GM12878 (cell line): ENCODE measurements at regions not wholly inside any gene's neighbourhood (a gene's known extent, or its start where the extent isn't known, plus 50 kb on each side); places are given as distances from the start of the nearest gene placed in this dataset.

Experiments used
- ATAC-seq: fragments of 200-7000 bp; cut with Tn5 transposase; 3 replicates; pipeline ENCODE4 v1.9.1; 2020; ENCODE audit warnings: mild to moderate bottlenecking, moderate library complexity
- BruUV-seq: library from RNA; stranded (reverse); fragments of 400-500 nt; replicated peaks from 2 replicates; lab custom pipeline; 2021; lab: Mats Ljungman, UMichigan
- CTCF ChIA-PET: fragments of 300-600 bp; sonication (Branson Sonifier 250); formaldehyde crosslinking; extraction: SDS; loops from one replicate; lab custom pipeline; 2021; ENCODE audit warnings: inconsistent platforms; lab: Yijun Ruan, JAX
- POLR2A ChIA-PET: fragments of 350-600 bp; formaldehyde crosslinking; extraction: SDS; loops from one replicate; lab custom pipeline; 2021; ENCODE audit warnings: inconsistent platforms; lab: Charles Lee
- RAD21 ChIA-PET: fragments of 300-600 bp; sonication (Branson Sonifier 250); formaldehyde crosslinking; loops from one replicate; lab custom pipeline; 2023; ENCODE audit warnings: antibody characterized with exemption; ENCODE audit not compliant: unreplicated experiment; lab: Charles Lee
- SMC1A ChIA-PET: fragments of 300-600 bp; sonication (Branson Sonifier 250); formaldehyde crosslinking; loops from one replicate; lab custom pipeline; 2023; ENCODE audit not compliant: unreplicated experiment, uncharacterized antibody; lab: Charles Lee
- DNase-seq: peaks from one replicate; pipeline ENCODE4 v3.0.0-alpha.2; 2011; ENCODE audit warnings: low read depth, low spot score
- FAIRE-seq: peaks from 3 replicates; lab custom pipeline; 2011; peaks lifted over from hg19 to GRCh38; lab: Jason Lieb, UNC
- H2AFZ ChIP-seq: 2 replicates; pipeline ENCODE4 v1.6.0; 2011; ENCODE audit warnings: low read depth, low read length, control low read depth; ENCODE audit not compliant: control insufficient read depth
- H3K27ac ChIP-seq: 2 replicates; pipeline ENCODE4 v1.5.1; 2011; ENCODE audit warnings: control low read depth; ENCODE audit not compliant: control insufficient read depth, insufficient read depth
- H3K27me3 ChIP-seq, 2 experiments: replicated peaks in 1 of 2; 2 replicates each; pipeline versions ENCODE4 v1.6.0 to v1.6.1; 2011; ENCODE audit warnings: low read length in 1 of 2; ENCODE audit not compliant: control insufficient read depth in 2 of 2, insufficient read depth in 2 of 2
- H3K36me3 ChIP-seq, 2 experiments: 2 replicates each; pipeline ENCODE4 v1.5.1; 2011; ENCODE audit warnings: low read length in 1 of 2; ENCODE audit not compliant: control insufficient read depth in 2 of 2, insufficient read depth in 2 of 2
- H3K4me1 ChIP-seq: 2 replicates; pipeline ENCODE4 v1.6.1; 2011; ENCODE audit warnings: mild to moderate bottlenecking, low read length, moderate library complexity, mixed read lengths; ENCODE audit not compliant: control insufficient read depth, insufficient read depth
- H3K4me2 ChIP-seq: 2 replicates; pipeline ENCODE4 v1.6.0; 2011; ENCODE audit warnings: control low read depth; ENCODE audit not compliant: control insufficient read depth, insufficient read depth
- H3K4me3 ChIP-seq: fragments of 200-600 bp; sonication (generic); 2 replicates; pipeline ENCODE4 v1.5.1; 2016
- H3K79me2 ChIP-seq: 2 replicates; pipeline ENCODE4 v1.6.0; 2011; ENCODE audit warnings: low read length; ENCODE audit not compliant: control insufficient read depth, insufficient read depth
- H3K9ac ChIP-seq: 2 replicates; pipeline ENCODE4 v1.8.0; 2011; ENCODE audit warnings: low read length, control low read depth, mixed read lengths; ENCODE audit not compliant: control insufficient read depth, insufficient read depth
- H3K9me3 ChIP-seq: replicated peaks from 3 replicates; pipeline ENCODE4 v1.5.1; 2011; ENCODE audit warnings: mild to moderate bottlenecking, low read length; ENCODE audit not compliant: control insufficient read depth, insufficient read depth
- H4K20me1 ChIP-seq: 2 replicates; pipeline ENCODE4 v1.6.0; 2011; ENCODE audit not compliant: control insufficient read depth, insufficient read depth
- ASH2L ChIP-seq: fragments of 300-600, 200-600 bp; sonication (generic); IDR thresholded peaks from 2 replicates; pipeline ENCODE4 v1.6.1; 2017; ENCODE audit warnings: low read depth, mild to moderate bottlenecking, borderline replicate concordance
- ATF7 ChIP-seq: fragments of 450-650 bp; IDR thresholded peaks from 2 replicates; pipeline ENCODE4 v1.6.1; 2016; ENCODE audit warnings: low read depth, mild to moderate bottlenecking
- CBFB ChIP-seq: IDR thresholded peaks from 2 replicates; pipeline ENCODE4 v1.6.1; 2016; ENCODE audit warnings: antibody characterized with exemption, low read depth
- CBX3 ChIP-seq: fragments of 200-600 bp; sonication (generic); IDR thresholded peaks from 2 replicates; pipeline ENCODE4 v1.6.1; 2016; ENCODE audit warnings: low read depth, borderline replicate concordance
- CEBPB ChIP-seq, 2 experiments: fragments of 150-350 bp in 1 of 2; IDR thresholded peaks; 2 replicates each; pipeline ENCODE4 v1.6.1; 2012 to 2014; ENCODE audit warnings: low read depth in 2 of 2, low read length in 2 of 2, borderline replicate concordance in 1 of 2, inconsistent platforms in 1 of 2
- FOS ChIP-seq: IDR thresholded peaks from 3 replicates; pipeline ENCODE4 v1.6.1; 2011; ENCODE audit warnings: borderline replicate concordance; ENCODE audit not compliant: insufficient read length; ENCODE audit errors: extremely low read depth
- HDAC6 ChIP-seq: fragments of 200-600 bp; sonication (generic); IDR thresholded peaks from one replicate; pipeline ENCODE4 v1.8.0; 2017; ENCODE audit warnings: antibody characterized with exemption; ENCODE audit not compliant: unreplicated experiment
- IRF5 ChIP-seq: fragments of 450-650 bp; IDR thresholded peaks from 2 replicates; pipeline ENCODE4 v1.6.1; 2017; ENCODE audit warnings: borderline replicate concordance
- NFYB ChIP-seq: IDR thresholded peaks from 2 replicates; pipeline ENCODE4 v1.6.1; 2011; ENCODE audit warnings: low read depth, mild to moderate bottlenecking, low read length, improper control_type of control experiment, moderate library complexity; ENCODE audit not compliant: insufficient read depth
- RFX5 ChIP-seq: IDR thresholded peaks from 2 replicates; pipeline ENCODE4 v1.6.1; 2011; ENCODE audit warnings: low read depth, low read length, improper control_type of control experiment
- SMAD5 ChIP-seq: IDR thresholded peaks from 2 replicates; pipeline ENCODE4 v1.6.1; 2016; ENCODE audit warnings: antibody characterized with exemption, low read depth
- SP1 ChIP-seq: IDR thresholded peaks from one replicate; pipeline ENCODE4 v1.6.1; 2011; ENCODE audit warnings: low read depth, low read length
- TCF3 ChIP-seq: IDR thresholded peaks from 2 replicates; pipeline ENCODE4 v1.6.1; 2012; ENCODE audit warnings: low read depth, mild to moderate bottlenecking, low read length, borderline replicate concordance; ENCODE audit not compliant: insufficient read depth
- ZBTB11 ChIP-seq: fragments of 450-650 bp; formaldehyde crosslinking; IDR thresholded peaks from 2 replicates; pipeline ENCODE4 v1.5.0; 2022; ENCODE audit warnings: mild to moderate bottlenecking, missing genetic modification characterization
- WGBS: methylation state at CpG from one replicate; pipeline ENCODE4 v1.1.6; 2016; ENCODE audit warnings: low lambda C conversion rate; ENCODE audit not compliant: insufficient replicate concordance, insufficient coverage; ENCODE audit errors: missing lambda C conversion rate; 5-methylcytosine and 5-hydroxymethylcytosine counted together
- in situ Hi-C: fragments of 300-500 bp; cut with MboI; formaldehyde crosslinking; loops from 9 replicates; pipeline ENCODE4 v1.14.3; 2018; ENCODE audit warnings: mixed read lengths
- intact Hi-C: fragments of 100-400 bp; cut with micrococcal nuclease; formaldehyde crosslinking; loops from one replicate; pipeline ENCODE4 v1.14.2; 2022; ENCODE audit not compliant: unreplicated experiment

- WGBS = 3% methylated on average over 5 of the region's 5 CpGs
- no peak overlapping the region for H2AFZ ChIP-seq
- no peak overlapping the region for H3K27ac ChIP-seq
- no peaks in the 10 kb centered on the region; the same call in 2 of the 3 replicates for H3K9me3 ChIP-seq
- DNase-seq (no peak), FAIRE-seq (no peak), ATAC-seq (no peak)
- BruUV-seq = no TSS peak
- no peaks in the 10 kb centered on the region for H4K20me1 ChIP-seq
- in situ Hi-C loops = no loop called here
- no peak overlapping the region for H3K9ac ChIP-seq
- TF ChIP-seq ATF7 = no peak
- no peak for TF ChIP-seq NFYB
- no peak for TF ChIP-seq SP1
- no peak for TF ChIP-seq SMAD5
- no peak for TF ChIP-seq TCF3
- ChIA-PET RAD21 (no interaction called here), CTCF (no interaction called here), POLR2A (no interaction called here), SMC1A (no interaction called here)
- intact Hi-C loops = no loop called here
- H3K79me2 ChIP-seq = no peaks in the 10 kb centered on the region
- no peak overlapping the region for H3K4me3 ChIP-seq
- no peaks in the 10 kb centered on the region for H3K36me3 ChIP-seq
- no peaks in the 10 kb centered on the region for H3K4me1 ChIP-seq
- no peaks in the 10 kb centered on the region for H3K27me3 ChIP-seq
- no peak overlapping the region for H3K4me2 ChIP-seq
These were observed 140.5 kb upstream of the CDYL start for GRCh38 chr6:4635666-4636065.

- ChIA-PET SMC1A (no interaction called here), CTCF (no interaction called here), RAD21 (no interaction called here), POLR2A (no interaction called here)
- Histone ChIP-seq H3K9me3 (no peaks in the 10 kb centered on the region; the same call in 2 of the 3 replicates), H3K4me2 (no peak overlapping the region), H3K27ac (no peak overlapping the region), H3K4me3 (no peak overlapping the region), H2AFZ (no peak overlapping the region), H3K27me3 (no peaks in the 10 kb centered on the region), H3K4me1 (no peaks in the 10 kb centered on the region), H4K20me1 (no peaks in the 10 kb centered on the region), H3K36me3 (no peaks in the 10 kb centered on the region), H3K79me2 (no peaks in the 10 kb centered on the region), H3K9ac (no peak overlapping the region)
- 72% methylated on average over 2 of the region's 2 CpGs for WGBS
- BruUV-seq = no TSS peak
- ATAC-seq = no peak
- DNase-seq = no peak
- no peak for TF ChIP-seq RFX5
- no peak for TF ChIP-seq ZBTB11 (CRISPR knock-in tag)
- no peak for TF ChIP-seq SMAD5
- no peak for TF ChIP-seq CBFB
- TF ChIP-seq ASH2L = no peak
- no peak for TF ChIP-seq CEBPB (IDR thresholded peaks at IDR 0.05; ENCODE audit: borderline replicate concordance in 1 of 2, low read depth in 2 of 2, low read length in 2 of 2)
- TF ChIP-seq HDAC6 = no peak
- no peak for TF ChIP-seq CBX3
- no peak for TF ChIP-seq SP1
- no peak for TF ChIP-seq IRF5
- no peak for TF ChIP-seq FOS
- in situ Hi-C loops = no loop called here
- no peak for FAIRE-seq
- intact Hi-C loops = no loop called here
These were observed 143.8 kb upstream of the CDYL start for GRCh38 chr6:4632421-4632820.
